Sciatic nerve (tissue), 2 donors: ENCODE measurements at regions not wholly inside any gene's neighbourhood (a gene's known extent, or its start where the extent isn't known, plus 50 kb on each side); places are given as distances from the start of the nearest gene placed in this dataset.
"Not testable (repeated sequence)": the region's sequence is repeated elsewhere in the genome, so short reads cannot be mapped to it uniquely, and the experiment has no call there.

Experiments used
- ATAC-seq: fragments of 200-7000 bp; cut with Tn5 transposase; one replicate; pipeline ENCODE4 v1.9.1; 2020; ENCODE audit warnings: mild to moderate bottlenecking, moderate library complexity
- DNase-seq: peaks from one replicate; pipeline ENCODE4 v3.0.0-alpha.2; 2020; ENCODE audit warnings: low spot score
- intact Hi-C: fragments of 100-400 bp; cut with DNase I; formaldehyde crosslinking; loops from one replicate; pipeline ENCODE4 v1.14.2; 2022
- donor health status: DM: no; HTN: no; CAD: no.
- donor health status: DM: no; HTN: no; CAD: no.

DNA sequence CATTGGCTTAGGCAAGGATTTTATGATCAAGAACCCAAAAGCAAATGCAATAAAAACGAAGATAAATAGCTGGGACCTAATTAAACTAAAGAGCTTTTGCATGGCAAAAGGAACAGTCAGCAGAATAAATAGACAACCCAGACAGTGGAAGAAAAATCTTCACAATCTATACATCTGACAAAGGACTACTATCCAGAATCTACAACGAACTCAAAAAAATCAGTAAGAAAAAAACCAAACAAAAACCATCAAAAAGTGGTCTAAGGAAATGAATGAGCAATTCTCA lies 109.5 kb upstream of the ETV3 start:
- intact Hi-C loops, ATAC-seq, DNase-seq: not testable (repeated sequence)

GRCh38 chr1:157247005-157247763 lies 109.0 kb upstream of the ETV3 start:
- DNase-seq (no peak), ATAC-seq (no peak)
- intact Hi-C loops: no loop called here

DNA sequence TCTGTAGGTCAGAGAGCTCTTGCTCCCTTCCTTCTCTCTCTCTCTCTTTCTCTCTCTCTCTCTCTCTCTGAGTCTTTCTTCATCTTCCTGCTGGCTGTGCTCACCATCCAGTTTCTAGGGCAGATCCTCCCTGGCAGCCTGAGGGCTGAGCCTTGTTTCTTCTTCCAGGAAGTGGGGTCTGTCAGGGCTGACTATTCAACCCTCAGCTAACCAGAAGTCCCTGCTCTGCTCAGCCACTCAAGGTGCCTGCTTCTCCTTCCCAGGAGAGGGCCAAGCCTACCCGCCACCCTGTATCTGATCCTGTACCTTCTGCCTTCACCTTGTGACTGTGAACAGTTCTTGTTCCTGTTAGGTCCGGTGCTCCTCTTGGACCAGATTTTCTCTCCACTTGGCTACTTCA lies 107.6 kb upstream of the ETV3 start:
- intact Hi-C loops: no loop called here
- no peak for ATAC-seq
- no peak for DNase-seq

DNA sequence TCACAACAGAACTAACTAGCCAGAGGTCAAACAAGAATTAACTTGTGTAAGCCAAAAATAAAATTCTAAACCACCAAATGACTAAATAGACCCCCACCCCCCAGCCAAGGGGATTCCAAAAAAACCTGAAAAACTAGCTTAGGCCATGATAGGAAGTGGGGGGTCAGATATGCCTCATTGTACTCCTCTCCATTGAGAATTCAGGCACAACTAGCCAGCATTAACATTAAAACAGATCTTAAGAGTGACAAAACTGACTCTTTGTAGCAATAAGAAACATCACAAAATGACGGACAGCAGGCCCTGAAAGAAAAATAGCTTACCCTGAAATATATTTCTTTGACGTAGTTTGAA lies 103.0 kb upstream of the ETV3 start:
- intact Hi-C loops: no loop called here
- no peak for DNase-seq
- ATAC-seq: no peak

GRCh38 chr1:157240495-157241184 lies 102.4 kb upstream of the ETV3 start:
- DNase-seq (no peak), ATAC-seq (no peak)
- intact Hi-C loops: no loop called here

DNA sequence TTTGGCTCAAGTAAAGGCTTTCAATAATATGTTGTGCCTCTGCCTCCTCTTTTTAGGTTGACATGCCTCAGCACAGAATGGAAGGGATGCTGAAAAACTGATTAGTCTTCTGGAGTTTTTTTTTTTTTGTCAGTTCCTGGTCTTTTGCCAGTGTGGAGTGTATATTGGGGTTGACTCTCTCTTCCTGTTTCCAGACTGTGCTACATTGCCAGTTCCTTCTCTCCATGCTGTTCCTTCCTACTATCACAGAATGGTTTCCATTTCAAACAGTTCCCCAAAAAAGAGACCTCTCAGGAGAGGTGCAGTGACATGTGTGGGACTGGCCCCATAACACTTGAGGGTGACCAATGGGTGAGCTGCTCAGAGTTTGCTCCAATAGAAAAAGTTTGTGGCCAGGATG lies 101.7 kb upstream of the ETV3 start:
- no peak for ATAC-seq
- intact Hi-C loops: no loop called here
- no peak for DNase-seq

DNA sequence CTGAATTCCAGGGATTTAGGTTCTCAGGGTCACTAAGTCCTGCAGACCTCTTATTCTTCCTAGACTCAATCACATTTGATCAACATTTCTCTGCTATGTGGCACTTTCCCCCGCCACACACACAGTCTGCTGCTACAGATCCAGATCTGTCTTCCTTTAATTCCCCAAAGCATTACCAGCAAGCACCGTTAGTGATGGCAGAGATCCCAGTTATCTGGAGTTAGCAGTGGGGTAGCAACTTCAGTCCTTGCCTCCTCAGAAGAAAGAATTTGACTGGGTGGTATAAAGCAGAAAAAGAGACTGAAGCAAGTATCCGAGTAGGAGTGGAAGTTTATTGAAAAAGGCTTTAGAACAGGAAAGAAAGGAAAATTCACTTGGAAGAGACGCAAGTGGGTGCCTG lies 100.4 kb upstream of the ETV3 start:
- DNase-seq: no peak
- intact Hi-C loops: no loop called here
- ATAC-seq: no peak

GRCh38 chr1:157237981-157238380 lies 99.8 kb upstream of the ETV3 start:
- no peak for DNase-seq
- intact Hi-C loops: no loop called here
- ATAC-seq: no peak

GRCh38 chr1:157237522-157237921 lies 99.3 kb upstream of the ETV3 start:
- ATAC-seq (no peak), DNase-seq (no peak)
- intact Hi-C loops: no loop called here

GRCh38 chr1:157236072-157236471 lies 97.9 kb upstream of the ETV3 start:
- ATAC-seq (no peak), DNase-seq (no peak)
- intact Hi-C loops: no loop called here

DNA sequence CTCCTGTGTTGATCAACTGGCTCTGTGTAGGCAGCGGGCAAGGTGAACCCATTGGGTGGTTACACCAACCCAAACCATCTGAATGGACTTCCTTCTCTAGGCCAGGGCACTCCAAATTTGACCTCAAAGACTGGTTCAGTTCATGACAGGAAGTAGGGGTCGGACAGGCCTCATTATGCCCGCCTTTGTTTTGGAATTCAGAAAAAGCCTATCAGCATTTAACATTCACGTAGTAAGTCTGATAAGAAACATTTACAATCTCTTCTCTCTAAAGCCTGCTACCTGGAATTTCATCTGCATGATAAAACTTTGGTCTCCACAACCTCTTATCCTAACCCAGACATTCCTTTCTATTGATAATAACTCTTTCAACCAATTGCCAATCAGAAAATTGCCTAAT lies 97.1 kb upstream of the ETV3 start:
- DNase-seq: no peak
- ATAC-seq: no peak
- intact Hi-C loops: no loop called here

DNA sequence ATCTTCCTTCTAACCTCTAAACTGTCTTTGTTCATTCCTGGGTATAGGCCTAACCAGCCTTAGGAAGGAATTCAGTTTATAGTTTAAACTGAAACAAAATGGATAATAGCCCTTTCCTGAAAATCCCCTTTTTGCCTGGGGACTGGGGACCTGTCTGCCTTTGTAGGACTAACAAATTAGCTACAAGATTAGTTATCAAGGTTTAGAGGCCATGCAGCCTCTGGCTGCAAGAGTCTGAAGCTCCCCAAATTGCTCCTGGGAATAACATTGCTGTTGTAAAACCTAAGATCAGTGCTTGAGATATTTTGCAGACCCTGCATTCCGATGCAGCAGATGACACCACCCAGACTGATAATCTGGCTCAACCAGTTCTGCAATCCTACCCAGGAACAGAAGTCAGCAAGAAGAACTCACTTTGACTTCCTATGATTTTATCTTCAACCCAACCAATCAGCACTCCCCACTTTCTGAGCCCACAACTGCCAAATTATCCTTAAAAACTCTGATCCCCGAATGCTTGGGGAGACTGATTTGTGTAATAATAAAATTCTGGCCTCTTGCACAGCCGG lies 96.6 kb upstream of the ETV3 start:
- DNase-seq (no peak), ATAC-seq (no peak)
- intact Hi-C loops: no loop called here

- ATAC-seq (no peak), DNase-seq (no peak)
- intact Hi-C loops: no loop called here
Observed at GRCh38 chr1:157233131-157233530, 94.9 kb upstream of the ETV3 start.

GRCh38 chr1:157231846-157232525 lies 93.8 kb upstream of the ETV3 start:
- ATAC-seq: no peak
- intact Hi-C loops: no loop called here
- no peak for DNase-seq

DNA sequence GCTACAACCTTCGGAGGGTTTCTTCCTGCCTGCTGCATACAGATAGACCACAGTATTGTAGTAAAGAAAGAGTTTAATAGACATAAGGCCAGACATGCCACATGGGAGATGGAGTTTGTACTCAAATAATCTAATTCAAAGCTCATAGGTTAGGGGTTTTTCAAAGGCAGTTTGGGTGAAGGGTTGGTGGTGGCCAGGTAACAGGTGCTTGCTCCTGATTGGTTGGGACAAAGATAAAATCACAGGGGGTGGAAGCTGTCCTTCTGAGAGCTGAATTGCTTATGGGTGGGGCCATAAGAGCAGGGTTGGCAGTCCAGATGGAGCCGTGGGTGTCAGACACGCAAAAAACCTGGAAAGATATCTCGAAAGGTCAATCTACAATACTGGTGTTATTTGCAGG lies 92.3 kb upstream of the ETV3 start:
- ATAC-seq (no peak), DNase-seq (no peak)
- intact Hi-C loops: no loop called here

DNA sequence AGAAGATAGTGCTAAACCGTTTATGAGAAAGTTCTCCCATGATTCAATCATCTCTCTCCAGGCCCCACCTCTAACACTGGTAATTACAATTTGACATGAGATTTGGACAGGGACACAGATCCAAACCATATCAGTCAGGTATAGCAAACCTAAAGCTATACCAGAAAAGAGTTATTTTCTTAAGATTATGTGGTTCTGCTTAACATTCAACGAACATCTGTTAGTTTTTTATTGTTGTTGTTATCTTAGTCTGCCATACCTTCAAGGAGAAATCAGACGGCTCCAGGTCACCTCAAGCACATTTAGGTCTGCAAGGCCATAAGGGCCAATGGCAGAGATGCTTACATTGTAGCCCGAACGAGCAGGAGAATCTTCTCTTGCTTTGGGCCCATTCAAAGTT lies 89.5 kb upstream of the ETV3 start:
- ATAC-seq: no peak

DNA sequence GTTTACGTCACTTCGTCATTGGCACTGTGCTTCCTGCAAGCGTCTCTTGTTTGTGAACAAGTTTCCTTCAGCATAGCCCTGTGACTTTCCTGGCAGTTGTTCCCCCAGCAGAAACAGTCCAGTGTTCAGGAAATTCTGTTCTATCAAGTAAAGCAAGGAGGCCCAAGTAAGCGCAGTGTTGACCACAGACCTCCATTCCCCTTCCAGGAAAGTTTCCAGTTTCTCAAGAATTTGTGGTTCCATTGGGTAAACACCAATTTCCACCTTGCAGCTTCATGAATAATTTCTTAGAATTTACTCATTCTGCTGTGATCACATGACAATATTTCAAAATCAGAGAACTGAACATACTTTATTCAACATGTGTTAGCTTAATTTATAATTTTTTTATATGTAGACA lies 88.5 kb upstream of the ETV3 start:
- ATAC-seq (no peak), DNase-seq (no peak)
- intact Hi-C loops: no loop called here

More for the DNA sequence above, 89.5 kb upstream of the ETV3 start:
- no peak for DNase-seq
- intact Hi-C loops: no loop called here

- DNase-seq: no peak
- intact Hi-C loops: no loop called here
- no peak for ATAC-seq
Observed at GRCh38 chr1:157219600-157219999, 81.4 kb upstream of the ETV3 start.

DNA sequence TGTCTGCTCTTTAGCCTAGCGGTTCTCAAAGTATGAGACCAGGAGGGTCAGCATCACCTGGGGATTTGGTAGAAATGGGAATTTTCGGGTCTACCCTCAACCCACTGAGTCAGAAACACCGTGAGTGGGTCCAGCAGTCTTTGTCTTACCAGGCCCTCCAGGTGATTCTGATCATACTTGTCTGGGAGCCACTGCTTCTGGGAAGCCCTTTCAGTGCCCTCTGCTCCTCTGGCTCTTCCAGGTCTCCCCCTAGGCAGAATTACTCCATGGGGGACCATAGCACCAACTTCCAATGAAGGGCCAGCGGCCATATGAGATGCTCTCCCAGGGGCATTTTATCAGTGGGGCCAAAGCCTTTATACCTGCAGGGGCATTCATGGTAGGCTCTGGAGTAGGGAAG lies 81.0 kb upstream of the ETV3 start:
- intact Hi-C loops: no loop called here
- ATAC-seq (no peak), DNase-seq (no peak)

DNA sequence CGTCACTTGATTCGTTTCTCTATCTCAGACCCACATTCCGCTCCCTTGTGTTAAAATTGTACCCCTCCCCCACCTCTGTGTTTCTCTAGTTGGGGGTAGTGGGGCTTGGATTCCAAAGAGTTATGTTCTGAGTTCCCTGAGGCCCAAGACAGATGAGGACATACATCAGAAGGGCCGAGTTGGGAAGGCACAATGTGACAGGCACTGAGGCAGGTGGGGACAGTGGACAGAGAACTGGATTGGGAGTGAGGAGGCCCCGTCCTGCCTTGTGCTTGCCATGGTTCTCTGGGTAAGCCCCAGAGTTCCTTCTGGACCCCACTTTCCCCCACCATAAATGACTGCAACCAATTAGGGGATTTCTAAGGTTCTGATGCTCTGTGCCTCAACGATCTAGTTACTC lies 80.5 kb upstream of the ETV3 start:
- intact Hi-C loops: no loop called here
- ATAC-seq (no peak), DNase-seq (no peak)
